Lower lobe of right lung (tissue), 2 donors: ENCODE measurements at regions not wholly inside any gene's neighbourhood (a gene's known extent, or its start where the extent isn't known, plus 50 kb on each side); places are given as distances from the start of the nearest gene placed in this dataset.

Experiments used
- ATAC-seq, 2 donors: fragments of 200-7000 bp; cut with Tn5 transposase; one replicate each; pipeline ENCODE4 v1.9.1; 2020 to 2022; ENCODE audit warnings: mild to moderate bottlenecking in 2 of 2, moderate library complexity in 2 of 2
- DNase-seq: peaks from one replicate; pipeline ENCODE4 v3.0.0-alpha.2; 2020
- H3K27ac ChIP-seq: fragments of 200-600 bp; one replicate; pipeline ENCODE4 v1.8.0; 2022
- H3K27me3 ChIP-seq: fragments of 200-600 bp; one replicate; pipeline ENCODE4 v1.8.0; 2022; ENCODE audit warnings: low read depth
- H3K36me3 ChIP-seq: fragments of 200-600 bp; one replicate; pipeline ENCODE4 v1.8.0; 2022; ENCODE audit warnings: mild to moderate bottlenecking
- H3K4me1 ChIP-seq: fragments of 200-600 bp; one replicate; pipeline ENCODE4 v1.8.0; 2022
- H3K4me3 ChIP-seq: fragments of 200-600 bp; one replicate; pipeline ENCODE4 v1.8.0; 2022; ENCODE audit warnings: mild to moderate bottlenecking
- H3K9me3 ChIP-seq: fragments of 200-600 bp; one replicate; pipeline ENCODE4 v1.8.0; 2022
- intact Hi-C: fragments of 100-400 bp; cut with DNase I; formaldehyde crosslinking; loops from one replicate; pipeline ENCODE4 v1.11.0; 2022
- TF ChIP-seq, protein P1 (sequence below): fragments of 200-600 bp; IDR thresholded peaks from one replicate; pipeline ENCODE4 v1.8.0; 2022; ENCODE audit warnings: antibody characterized with exemption, mild to moderate bottlenecking
- donor health status: DM: no; HTN: yes; CAD: no; lungs with severe emphysema.

DNA sequence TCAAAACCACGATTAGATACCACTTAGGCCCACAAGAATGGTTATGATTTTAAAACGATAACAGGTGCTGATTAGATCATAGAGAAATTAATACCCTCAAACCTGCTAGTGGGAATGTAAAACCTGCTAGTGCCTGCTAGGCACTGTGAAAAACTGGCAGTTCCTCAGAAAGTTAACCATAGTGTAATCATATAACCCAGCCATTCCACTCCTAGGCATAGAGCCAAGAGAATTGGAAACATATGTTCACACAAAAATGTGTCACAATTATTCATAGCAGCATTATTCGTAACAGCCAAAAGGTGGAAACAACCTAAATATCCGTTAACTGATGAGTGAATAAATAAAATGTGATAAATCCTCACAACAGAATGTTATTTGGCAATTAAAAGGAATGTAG, 122.2 kb upstream of the SYN3 start:
- TF ChIP-seq, protein P1, sequence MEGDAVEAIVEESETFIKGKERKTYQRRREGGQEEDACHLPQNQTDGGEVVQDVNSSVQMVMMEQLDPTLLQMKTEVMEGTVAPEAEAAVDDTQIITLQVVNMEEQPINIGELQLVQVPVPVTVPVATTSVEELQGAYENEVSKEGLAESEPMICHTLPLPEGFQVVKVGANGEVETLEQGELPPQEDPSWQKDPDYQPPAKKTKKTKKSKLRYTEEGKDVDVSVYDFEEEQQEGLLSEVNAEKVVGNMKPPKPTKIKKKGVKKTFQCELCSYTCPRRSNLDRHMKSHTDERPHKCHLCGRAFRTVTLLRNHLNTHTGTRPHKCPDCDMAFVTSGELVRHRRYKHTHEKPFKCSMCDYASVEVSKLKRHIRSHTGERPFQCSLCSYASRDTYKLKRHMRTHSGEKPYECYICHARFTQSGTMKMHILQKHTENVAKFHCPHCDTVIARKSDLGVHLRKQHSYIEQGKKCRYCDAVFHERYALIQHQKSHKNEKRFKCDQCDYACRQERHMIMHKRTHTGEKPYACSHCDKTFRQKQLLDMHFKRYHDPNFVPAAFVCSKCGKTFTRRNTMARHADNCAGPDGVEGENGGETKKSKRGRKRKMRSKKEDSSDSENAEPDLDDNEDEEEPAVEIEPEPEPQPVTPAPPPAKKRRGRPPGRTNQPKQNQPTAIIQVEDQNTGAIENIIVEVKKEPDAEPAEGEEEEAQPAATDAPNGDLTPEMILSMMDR, result no peak
- intact Hi-C loops, result no loop called here
- no peaks in the 10 kb centered on the region for H3K27me3 ChIP-seq
- H3K4me1 ChIP-seq, result no peaks in the 10 kb centered on the region
- no peaks in the 10 kb centered on the region for H3K9me3 ChIP-seq
- no peaks in the 10 kb centered on the region for H3K36me3 ChIP-seq
- DNase-seq (no peak), ATAC-seq (no peak)
- H3K4me3 ChIP-seq, result no peak overlapping the region
- no peak overlapping the region for H3K27ac ChIP-seq

DNA sequence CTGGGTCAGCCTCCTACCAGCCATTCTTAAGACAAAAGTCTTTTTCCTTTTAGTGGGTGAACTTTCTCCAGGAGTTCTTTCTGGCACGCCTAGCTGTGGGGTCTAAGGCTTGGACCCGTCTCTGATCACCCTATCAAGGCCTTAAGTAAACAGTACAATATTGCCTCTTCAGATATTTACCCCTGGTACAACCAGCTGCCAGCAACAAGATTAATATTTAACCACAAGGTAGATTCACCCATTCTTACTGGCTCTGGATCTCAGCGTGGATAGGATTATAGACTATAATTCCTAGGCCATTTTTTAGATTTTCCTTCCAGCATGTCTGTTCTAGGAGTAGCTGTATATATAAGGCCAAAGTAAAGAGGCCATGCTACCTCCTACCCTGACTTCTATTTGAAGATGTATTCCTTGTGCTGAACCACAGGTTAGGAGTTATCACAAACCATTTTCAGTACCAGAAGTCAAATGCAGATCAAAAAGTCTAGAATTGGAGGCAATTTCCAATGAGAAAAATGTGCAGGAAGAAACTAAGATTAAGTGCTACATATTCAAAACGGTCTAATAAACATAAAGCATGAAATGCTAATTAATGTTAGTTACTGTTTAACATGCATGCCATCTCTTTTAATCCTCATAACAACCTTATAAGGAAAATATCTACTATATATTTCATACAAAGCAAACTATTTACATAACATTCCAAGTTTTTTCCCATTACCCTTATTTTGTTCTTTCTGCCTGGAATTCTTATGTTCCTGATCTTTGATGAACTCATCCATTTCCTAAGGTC, 110.0 kb upstream of the SYN3 start:
- Histone ChIP-seq H3K27ac (no peak overlapping the region), H3K9me3 (no peaks in the 10 kb centered on the region), H3K4me1 (no peaks in the 10 kb centered on the region), H3K36me3 (no peaks in the 10 kb centered on the region), H3K27me3 (peaks cover 5% of the 10 kb centered on the region), H3K4me3 (no peak overlapping the region)
- intact Hi-C loops, result no loop called here
- DNase-seq (no peak), ATAC-seq (no peak)
- TF ChIP-seq, protein P1, result no peak

DNA sequence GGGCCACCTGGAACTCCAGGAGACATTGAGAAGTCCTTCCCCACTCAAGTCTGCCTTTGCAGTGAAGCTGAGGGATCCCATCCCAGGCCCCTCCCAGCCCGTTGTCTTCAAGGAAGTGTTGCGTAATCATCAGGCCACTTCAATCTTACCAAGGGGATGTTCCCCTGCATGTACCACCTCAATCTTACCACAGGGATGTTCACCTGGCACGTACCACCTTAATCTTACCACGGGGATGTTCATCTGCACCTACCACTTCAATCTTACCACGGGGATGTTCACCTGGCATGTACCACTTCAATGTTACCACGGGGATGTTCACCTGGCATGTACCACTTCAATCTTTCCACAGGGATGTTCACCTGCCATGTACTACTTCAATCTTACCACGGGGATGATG, 108.0 kb upstream of the SYN3 start:
- TF ChIP-seq, protein P1, result no peak
- H3K27me3 ChIP-seq, result peaks cover 5% of the 10 kb centered on the region
- no peak overlapping the region for H3K4me3 ChIP-seq
- no peaks in the 10 kb centered on the region for H3K36me3 ChIP-seq
- H3K4me1 ChIP-seq, result no peaks in the 10 kb centered on the region
- intact Hi-C loops, result no loop called here
- H3K9me3 ChIP-seq, result no peaks in the 10 kb centered on the region
- DNase-seq, result no peak
- ATAC-seq, result no peak
- H3K27ac ChIP-seq, result no peak overlapping the region

DNA sequence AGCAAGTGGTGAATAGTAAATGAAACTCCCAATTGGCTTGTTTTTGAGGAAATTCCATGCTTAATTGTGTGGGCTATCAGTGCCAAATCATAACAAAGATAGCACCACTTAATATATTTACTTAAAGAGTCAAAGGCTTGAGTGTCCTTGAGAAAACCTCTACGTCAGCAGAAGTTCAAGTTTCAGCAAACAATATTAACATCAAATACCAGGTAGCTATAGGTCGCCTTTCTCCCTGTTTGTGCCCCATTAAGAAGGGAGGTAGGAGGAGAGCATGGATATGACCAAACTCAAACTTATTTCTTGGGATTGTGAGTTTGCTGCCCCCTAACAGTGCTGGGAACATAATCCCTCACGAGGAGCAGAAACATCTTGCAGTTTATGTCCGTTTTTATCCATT, 105.6 kb upstream of the SYN3 start:
- DNase-seq (no peak), ATAC-seq (peak; percentile 59 to 77)
- no peaks in the 10 kb centered on the region for H3K9me3 ChIP-seq
- H3K4me1 ChIP-seq, result no peaks in the 10 kb centered on the region
- H3K36me3 ChIP-seq, result no peaks in the 10 kb centered on the region
- H3K27me3 ChIP-seq, result peaks cover 5% of the 10 kb centered on the region
- intact Hi-C loops, result no loop called here
- H3K27ac ChIP-seq, result no peak overlapping the region
- TF ChIP-seq, protein P1, result no peak
- H3K4me3 ChIP-seq, result no peak overlapping the region

DNA sequence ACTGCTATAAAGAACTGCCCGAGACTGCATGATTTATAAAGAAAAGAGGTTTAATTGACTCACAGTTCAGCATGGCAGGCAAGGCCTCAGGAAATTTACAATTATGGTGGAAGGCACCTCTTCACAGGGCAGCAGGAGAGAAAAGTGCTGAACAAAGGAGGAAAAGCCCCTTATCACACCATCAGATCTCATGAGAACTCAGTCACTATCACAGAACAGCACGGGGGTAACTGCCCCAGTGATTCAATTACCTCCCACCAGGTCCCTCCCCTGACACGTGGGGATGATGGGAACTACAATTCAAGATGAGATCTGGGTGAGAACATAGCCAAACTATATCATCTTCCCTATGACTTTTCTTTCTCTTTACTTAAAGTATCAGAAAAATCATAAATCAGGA, 104.0 kb upstream of the SYN3 start:
- ATAC-seq (no peak), DNase-seq (no peak)
- Histone ChIP-seq H3K36me3 (no peaks in the 10 kb centered on the region), H3K4me1 (no peaks in the 10 kb centered on the region), H3K27me3 (no peaks in the 10 kb centered on the region), H3K27ac (no peak overlapping the region), H3K9me3 (no peaks in the 10 kb centered on the region), H3K4me3 (no peak overlapping the region)
- TF ChIP-seq, protein P1, result no peak
- intact Hi-C loops, result no loop called here
